GM18870 (cell line): ENCODE measurements at regions not wholly inside any gene's neighbourhood (a gene's known extent, or its start where the extent isn't known, plus 50 kb on each side); places are given as distances from the start of the nearest gene placed in this dataset.

Experiments
- ATAC-seq: cut with Tn5 transposase; IDR thresholded peaks from one replicate; pipeline ENCODE4 v1.9.1; 2021; ENCODE audit warnings: moderate library complexity; ENCODE audit not compliant: unreplicated experiment

DNA sequence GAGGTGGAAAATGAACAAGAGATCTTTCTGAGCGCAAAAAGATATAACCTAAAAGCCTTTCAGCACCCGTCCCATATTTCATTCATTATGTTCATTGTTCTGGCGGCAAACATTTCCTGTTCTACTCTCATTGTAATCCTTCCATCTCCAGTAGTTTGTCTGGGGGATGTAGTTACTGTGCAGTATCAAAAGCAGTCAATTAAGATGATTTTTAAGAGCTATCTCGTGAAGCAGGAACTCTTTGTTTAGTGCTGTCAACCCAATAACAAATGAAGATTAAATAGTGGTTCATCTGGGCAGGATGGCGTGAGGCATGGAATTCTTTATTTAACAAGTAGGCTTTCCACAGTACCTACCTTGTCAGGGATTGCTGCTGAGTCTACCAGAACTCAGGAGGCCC, 876.7 kb downstream of the HACE1 start:
- no peak for ATAC-seq

DNA sequence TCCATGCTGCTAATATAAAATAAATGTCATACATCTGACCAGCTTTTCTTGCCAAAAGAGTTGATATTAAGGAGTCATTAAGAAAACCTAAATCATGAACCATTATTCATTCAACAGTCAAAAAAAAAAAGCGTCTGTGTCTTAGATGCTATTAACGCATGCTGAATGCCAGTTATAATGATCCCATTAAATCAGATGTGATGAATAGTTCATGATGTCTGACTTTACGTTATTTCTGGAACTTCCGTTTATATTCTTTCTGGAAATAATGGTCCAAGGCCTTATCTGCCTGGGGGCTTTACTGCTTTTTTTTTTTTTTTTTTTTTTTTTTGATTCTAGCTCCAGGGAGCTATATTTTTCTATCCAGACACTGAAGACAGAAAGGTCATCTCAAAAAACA, 877.1 kb downstream of the HACE1 start:
- ATAC-seq, result no peak

DNA sequence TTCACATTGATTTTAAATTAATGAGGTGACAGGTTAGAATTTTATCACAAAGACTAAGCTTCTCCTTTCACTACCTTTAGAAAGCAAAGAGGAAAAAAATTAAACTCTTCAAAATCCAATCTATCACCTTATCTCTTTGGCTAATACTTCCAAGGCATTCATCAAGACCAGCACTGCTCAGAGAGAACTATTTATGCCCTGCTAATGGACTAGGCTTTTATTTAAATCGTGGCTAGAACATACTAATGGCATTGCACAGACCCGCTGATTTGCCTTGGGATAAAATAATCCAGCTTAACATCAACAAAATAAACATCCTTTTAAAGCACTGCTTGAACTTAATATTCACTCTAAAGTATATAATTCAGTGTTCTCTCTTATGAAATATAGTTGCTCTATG, 880.4 kb downstream of the HACE1 start:
- no peak for ATAC-seq

DNA sequence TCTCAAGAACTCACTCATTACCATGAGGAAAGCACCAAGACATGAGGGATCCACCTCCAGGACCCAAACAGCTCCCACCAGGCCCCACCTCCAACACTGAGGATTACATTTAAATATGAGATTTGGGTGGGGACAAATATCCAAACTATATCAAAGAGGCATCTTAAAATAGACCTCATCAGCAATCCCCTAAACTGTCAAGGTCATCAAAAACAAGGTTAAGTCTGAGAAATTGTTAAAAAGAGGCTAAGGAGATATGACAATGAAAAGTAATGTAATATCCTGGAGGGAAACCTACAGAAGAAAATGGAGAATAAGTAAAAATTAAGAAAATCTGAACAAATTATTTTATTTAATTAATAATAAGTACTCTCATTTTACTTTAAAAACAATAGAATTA, 922.3 kb downstream of the HACE1 start:
- ATAC-seq, result no peak

DNA sequence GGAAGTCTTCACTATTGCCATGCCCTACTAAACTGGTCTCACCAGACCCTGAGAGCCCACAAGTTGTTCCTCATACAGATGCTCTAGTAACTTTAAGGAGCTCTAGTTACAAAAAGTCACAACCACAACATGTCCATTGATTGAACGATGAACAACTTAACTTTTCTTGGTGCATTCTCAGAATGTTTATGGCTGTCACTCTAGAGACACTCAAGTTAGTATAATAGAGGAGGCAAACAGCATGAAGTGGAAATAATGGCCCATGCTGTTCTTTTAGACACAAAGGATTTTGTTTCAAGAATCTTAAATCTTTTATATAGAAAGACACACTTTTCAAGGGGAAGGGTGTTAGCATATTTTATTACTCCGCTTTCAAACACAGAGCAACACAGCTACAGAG, 934.4 kb downstream of the HACE1 start:
- no peak for ATAC-seq

DNA sequence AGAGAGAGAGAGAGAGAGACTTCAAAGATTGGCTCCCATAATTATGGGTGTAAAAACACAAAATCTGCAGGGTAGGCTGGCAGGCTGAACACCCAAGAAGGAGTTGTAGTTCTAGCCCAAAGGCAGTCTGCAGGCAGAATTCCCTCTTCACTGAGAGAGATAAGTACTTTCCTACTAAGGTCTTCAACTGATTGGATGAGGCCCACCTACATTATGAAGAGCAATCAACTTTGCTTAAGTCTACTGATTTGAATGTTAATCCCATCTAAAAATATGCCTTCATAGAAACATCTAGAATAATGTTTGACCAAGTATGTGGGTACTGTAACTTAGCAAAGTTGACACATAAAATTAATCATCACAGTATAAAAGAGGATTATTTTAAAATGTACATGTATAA, 949.7 kb downstream of the HACE1 start:
- ATAC-seq, result no peak

DNA sequence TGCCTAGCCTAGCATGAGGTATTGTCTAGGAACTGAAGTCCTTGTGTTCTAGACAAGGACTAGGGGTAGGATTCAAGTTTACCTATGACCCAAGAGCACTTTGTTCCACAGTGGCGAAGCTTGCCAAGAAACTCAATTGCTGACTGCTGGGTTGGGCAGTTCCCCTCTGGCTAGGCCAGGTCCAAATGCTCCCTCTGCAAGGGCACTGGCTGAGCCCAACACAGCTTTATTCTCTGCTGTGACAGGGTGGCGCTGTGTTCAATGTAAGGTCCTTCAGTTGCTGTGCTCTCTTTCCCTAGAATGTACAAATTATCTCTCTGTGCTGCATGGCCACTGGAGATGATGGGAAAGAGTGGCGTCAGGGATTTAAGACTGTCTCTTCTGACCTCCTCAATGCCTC, 950.8 kb downstream of the HACE1 start:
- ATAC-seq, result no peak

DNA sequence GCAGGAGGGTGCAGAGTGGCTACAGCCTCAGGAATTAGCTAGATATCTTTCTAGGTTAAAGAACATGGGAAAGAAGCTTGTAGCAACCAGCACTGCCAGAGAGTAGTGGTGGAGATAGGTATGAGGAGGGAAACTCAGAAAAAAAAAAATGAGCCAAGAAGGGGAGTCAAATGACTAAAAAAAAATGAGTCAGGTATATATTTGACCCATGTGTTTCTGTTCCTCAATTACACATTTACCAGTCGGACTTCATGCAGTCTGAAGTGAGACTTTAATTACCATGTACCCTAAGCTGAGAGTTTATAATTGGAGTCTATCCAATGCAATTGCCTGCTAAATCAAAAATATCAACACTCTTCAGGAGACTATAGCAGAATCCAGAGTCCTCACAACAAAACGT, 964.6 kb downstream of the HACE1 start:
- ATAC-seq, result peak; percentile 63

DNA sequence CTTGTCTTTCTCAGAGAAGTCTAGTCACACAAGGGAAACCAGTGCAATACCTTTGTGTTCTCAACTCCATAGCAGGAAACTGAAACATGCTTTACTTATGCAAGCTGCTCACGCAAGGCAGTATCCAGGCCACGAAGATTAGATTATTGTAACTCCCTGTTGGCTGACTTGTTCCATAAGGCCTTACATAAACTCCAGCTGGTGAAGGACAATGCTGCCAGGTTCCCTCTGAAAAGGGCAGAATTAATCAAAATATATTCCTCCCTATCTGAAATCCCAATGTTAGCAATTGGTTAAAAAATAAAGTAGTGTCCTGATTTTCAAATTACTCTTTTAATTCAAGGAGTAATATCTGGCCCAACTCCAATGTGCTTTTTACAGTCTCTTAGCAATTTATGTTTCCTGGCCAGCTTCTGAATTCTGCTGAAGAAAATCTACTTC, 966.6 kb downstream of the HACE1 start:
- no peak for ATAC-seq

DNA sequence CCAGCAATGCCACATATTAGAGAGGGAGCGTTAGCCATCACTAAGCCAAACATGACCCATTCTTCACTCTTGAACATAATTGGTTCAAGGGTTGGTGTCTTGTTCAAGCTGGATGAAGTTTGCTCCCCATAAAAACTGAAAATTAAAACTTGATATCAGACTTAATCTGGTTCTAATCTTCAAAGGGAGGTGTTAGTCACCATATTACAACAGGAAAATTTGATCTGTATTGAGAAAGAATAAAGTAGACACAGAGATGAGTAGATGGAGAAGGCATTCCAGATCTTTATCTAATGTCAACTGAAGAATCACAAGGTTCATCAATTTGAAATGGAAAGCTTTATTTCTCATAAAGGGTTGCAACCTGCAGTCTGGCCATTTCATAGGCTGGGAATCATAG, 972.8 kb downstream of the HACE1 start:
- no peak for ATAC-seq

DNA sequence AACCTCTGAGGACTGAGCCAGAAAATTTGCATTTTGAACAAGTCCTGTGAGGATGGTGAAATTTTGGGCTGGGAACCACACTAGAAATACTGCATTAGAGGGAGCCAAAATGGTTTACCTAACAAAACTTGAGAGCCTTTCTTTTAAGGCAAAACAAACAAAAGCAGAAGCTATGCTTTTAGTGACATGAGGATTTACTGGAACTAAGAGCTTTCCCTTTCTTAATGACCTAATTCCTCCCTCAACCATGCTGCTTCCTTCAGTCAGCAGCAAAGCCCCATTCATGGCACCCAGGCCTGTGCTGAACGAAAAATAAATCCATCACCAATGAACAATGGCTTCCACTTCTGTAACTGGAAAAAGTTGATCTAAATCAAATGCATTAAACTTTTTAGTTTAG, 974.3 kb downstream of the HACE1 start:
- no peak for ATAC-seq

DNA sequence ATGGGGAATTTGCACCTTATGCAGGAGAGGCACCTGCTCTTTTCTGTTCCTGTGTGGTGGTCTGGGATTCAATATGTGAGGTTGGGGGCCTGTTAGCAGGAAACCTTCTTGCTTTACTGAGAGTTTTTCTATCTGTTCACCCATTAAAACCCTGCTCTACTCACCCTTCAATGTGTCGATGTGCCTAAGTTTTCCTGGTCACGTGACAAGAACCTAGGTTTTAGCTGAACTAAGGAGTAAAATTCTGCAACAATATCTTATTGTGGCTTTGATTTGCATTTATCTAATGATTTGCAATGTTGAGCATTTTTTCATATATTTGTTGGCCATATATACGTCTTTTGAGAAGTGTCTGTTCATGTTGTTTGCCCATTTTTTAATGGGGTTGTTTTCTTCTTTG, 979.9 kb downstream of the HACE1 start:
- no peak for ATAC-seq

DNA sequence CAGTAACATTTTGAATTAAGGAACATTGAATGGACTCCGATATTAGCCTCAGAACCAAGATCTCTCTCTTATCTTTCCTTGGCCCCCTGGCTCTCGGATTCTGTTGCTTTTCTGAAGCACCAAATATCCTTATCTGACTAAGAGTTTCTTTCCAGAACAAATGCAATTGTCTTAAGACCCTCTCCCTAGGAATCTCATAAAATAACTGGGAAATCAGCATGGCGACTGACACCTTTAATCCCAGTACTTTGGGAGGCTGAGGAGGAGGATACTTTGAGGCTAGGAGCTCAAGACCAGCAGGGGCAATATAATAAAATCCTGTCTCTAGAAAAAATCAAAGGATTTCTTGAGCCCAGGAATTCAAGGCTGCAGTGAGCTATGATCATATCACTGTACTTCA, 984.5 kb downstream of the HACE1 start:
- no peak for ATAC-seq

DNA sequence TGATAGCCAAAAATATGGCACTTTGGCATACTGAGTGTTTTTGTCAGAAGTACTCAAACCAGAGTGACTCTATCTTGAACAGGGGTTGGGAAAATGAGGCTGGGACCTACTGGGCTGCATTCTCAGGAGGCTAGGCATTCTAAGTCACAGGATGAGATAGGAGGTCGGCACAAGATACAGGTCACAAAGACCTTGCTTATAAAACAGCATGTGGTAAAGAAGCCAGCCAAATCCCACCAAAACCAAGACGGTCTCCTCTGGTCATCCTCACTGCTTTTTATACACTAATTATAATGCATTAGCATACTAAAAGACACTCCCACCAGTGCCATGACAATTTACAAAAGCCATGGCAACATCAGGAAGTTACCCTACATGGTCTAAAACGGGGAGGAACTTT, 985.1 kb downstream of the HACE1 start:
- no peak for ATAC-seq

DNA sequence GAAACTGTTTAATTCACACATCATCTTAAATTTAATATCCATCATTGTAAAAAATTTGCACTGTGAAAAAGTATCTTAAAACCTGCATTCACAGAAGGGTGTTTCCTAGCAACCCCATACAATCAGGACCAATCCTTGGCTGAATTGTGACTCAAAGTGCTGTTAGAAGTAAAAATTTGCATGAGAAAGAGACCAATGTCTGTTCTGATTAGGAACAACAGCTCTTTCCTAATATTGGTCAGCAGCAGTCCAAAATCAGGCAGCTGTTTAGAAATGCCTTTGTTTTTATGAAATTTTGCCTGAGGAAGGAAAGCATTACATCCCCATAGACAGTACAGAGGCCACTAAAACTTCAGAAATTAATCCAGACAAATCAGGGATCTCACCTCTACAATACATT, 987.0 kb downstream of the HACE1 start:
- ATAC-seq, result no peak

DNA sequence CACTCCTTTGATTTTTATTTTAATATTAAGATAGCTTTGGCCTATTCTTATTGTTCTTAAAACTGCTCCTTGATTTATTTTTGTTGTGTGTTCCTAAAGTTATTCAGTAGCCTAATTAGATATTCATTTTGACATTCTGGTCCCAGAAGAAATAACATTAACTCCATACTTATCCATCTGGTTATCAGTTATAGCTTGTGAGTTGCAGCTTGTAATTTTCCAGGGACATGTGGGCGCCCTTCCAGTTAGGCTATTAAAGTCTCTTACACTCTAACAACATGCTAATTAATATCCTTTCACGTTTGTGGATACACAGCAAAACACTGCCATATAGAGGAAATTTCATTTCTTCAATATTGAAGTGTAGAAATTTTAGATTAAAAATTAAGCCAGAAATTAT, 987.5 kb downstream of the HACE1 start:
- no peak for ATAC-seq

DNA sequence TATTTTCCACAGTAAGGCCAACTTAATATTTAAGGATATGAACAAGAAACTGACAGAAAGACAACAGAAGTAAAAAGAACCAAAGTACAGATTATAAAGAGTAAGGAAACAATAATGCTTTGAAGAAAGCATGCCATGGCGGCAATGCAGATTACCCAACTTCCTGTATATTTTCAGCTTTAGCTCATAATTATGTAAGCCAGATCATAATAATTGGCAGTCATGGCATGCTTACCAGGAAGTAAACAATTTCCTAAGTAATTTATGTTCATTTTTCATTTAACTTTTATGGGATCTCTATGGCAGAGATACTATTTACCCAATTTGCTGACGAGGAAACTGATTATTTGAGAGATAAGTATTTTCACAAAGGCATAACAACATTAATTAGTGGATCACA, 988.7 kb downstream of the HACE1 start:
- ATAC-seq, result no peak

DNA sequence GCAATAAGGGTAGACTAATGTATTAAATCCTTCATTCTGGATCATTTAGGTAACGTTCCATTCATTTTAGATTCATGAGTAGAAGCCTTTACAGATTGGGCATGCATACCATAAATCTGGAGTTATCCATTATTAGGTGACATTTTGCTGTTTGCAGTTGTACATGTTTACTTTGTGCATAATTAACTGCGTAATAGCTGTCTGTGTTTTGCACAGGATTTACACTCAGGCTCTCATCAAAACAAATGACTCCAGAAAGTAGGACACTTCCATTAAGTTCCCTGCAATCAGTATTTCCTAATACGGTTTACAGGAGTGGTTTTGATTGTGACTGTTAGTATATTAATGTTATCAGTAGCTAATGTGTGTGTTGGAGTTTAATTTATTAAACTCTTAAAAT, 997.4 kb downstream of the HACE1 start:
- ATAC-seq, result no peak

DNA sequence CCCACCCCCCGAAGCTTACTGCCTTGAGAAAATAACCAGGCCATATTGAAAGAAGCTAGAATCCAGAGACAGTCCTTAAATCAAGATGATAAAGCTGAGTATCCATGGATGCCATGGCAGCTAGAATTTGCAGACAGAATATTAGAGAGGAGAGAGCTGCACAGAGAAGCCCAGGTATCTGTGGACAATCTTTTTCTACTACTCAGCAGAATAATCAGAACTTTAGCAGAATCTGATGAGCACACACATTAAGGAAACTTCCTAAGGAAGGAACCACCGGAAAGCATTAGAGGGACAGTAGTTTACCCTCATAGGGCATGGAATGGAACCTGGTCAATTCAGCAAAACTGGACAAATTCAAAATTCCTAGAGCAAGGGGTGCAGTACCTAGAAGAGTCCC, 1001.7 kb downstream of the HACE1 start:
- ATAC-seq, result no peak

DNA sequence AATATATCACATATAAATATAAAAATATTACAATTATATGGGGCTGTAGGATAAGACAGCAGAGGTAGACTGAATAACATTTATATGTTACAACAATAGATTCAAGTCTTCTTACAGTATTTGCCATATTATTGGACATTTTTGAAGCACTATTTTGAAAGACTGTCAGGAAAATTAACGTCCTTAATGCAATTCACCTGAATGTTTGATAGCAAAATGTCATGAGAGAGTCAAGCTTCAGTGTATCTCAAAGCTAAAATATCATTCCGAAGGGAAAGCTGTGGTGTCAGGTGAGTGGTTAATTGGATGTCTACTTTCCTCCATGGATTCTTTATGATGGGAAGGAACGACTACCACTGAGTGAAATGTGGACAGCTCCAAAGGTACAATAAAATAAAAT, 1004.0 kb downstream of the HACE1 start:
- ATAC-seq, result no peak

DNA sequence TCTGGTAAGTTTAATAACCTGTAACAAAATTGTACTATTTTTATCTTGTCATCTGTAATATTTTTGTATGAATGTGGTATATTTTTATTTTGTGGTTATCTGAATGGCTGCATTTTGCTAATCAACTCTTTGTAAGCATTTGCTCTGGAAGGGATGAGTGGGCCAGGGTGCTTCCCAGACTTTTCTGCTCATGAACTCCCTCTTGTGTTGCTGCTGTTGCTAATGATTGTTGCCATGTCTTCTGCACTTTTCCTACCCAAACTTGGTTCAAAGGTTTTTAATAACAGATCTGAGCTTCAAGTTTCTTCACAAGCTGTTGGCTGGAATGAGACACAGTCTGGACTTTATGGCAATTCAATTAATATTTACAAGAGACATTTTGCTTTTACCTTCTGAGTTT, 1005.7 kb downstream of the HACE1 start:
- ATAC-seq, result no peak

DNA sequence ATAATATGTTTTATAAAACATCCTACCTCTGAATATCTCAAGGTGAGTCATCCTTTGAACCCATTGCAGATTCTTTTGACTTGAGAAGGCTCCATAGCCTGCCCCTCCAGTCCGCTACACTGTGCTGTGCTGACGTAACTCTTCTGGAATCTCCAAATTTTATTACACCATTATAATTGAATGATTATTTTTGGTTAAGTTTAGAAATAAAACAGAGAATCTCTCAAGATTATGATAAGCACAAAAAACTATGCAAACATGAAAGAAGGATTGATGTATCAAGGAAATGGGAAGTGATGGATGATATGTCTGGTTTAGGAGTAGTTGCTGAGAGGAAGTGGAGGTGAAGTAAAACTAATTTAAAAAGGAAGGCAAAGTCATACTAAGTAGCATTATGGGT, 1021.3 kb downstream of the HACE1 start:
- ATAC-seq, result no peak

DNA sequence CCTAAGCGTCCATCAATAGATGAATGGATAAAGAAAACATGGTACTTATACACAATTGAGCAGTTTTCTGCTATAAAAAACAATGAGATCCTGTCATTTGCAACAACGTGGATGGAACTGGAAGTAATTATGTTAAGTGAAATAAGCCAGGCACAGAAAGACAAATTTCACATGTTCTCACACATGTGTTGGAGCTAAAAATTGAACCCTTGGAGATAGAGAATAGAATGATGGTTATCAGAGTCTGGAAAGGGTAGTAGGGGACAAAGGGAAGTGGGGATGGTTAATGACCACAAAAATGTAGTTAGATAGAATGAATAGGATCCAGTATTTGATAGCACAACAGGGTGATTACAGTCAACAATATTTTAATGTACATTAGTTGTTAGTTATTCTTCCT, 1033.5 kb downstream of the HACE1 start:
- no peak for ATAC-seq

DNA sequence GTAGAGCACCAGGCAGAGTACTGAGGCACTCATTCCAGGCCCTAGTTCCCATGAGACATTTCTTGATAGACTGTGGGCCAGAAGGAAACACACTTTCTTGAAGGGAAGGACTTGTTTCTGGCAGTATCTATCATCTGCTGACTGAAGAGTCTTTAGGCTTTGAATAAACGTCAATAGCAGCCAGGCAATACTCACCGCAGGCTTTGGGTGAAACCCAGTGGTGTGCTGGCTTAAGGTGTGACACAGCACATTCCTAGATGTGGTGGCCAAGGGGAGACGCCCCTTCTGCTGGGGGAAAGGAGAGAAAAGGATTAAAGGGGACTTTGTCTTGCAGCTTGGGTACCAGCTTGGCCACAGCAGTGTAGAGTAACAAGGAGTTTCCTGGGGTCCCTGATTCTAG, 1039.6 kb downstream of the HACE1 start:
- ATAC-seq, result no peak
